Suprapubic skin (tissue), 4 donors: ENCODE measurements at regions not wholly inside any gene's neighbourhood (a gene's known extent, or its start where the extent isn't known, plus 50 kb on each side); places are given as distances from the start of the nearest gene placed in this dataset.

Experiments used
- DNase-seq, 2 donors: peaks; one replicate each; pipeline ENCODE4 v3.0.0-alpha.2; 2019; ENCODE audit warnings: low spot score in 2 of 2
- H3K27ac ChIP-seq: fragments of 200-600 bp; sonication (generic); one replicate; pipeline ENCODE4 v1.5.1; 2019
- H3K27me3 ChIP-seq: fragments of 200-600 bp; sonication (generic); one replicate; pipeline ENCODE4 v1.5.1; 2019
- H3K36me3 ChIP-seq: fragments of 200-600 bp; sonication (generic); one replicate; pipeline ENCODE4 v1.5.1; 2019
- H3K4me1 ChIP-seq: fragments of 200-600 bp; sonication (generic); one replicate; pipeline ENCODE4 v1.5.1; 2019
- H3K4me3 ChIP-seq: fragments of 200-600 bp; sonication (generic); one replicate; pipeline ENCODE4 v1.5.1; 2019; ENCODE audit warnings: mild to moderate bottlenecking
- H3K9me3 ChIP-seq: fragments of 200-600 bp; sonication (generic); one replicate; pipeline ENCODE4 v1.5.1; 2019
- EP300 ChIP-seq: sonication (generic); formaldehyde crosslinking; IDR thresholded peaks from one replicate; pipeline ENCODE4 v1.6.1; 2017; ENCODE audit warnings: antibody characterized with exemption
- POLR2A ChIP-seq, 2 donors: fragments of 450-650 bp; IDR thresholded peaks; one replicate each; pipeline ENCODE4 v1.6.1; 2017; ENCODE audit warnings: antibody characterized with exemption in 2 of 2, mild to moderate bottlenecking in 2 of 2, moderate library complexity in 2 of 2
- POLR2AphosphoS5 ChIP-seq, 3 donors: sonication (generic); formaldehyde crosslinking; IDR thresholded peaks; one replicate each; pipeline ENCODE4 v1.6.1; 2017; ENCODE audit warnings: antibody characterized with exemption in 3 of 3
- WGBS: methylation state at CpG from one replicate; pipeline ENCODE4 v1.1.5; 2018; 5-methylcytosine and 5-hydroxymethylcytosine counted together
- TF ChIP-seq, protein P1 (sequence below), 2 donors: fragments of 200-600 bp in 1 of 2; fragments of 450-650 bp in 1 of 2; sonication (generic) in 1 of 2; IDR thresholded peaks; one replicate each; pipeline ENCODE4 v1.5.1; 2016 to 2019; ENCODE audit warnings: antibody characterized with exemption in 2 of 2, mild to moderate bottlenecking in 1 of 2, moderate library complexity in 1 of 2

GRCh38 chr3:67798412-67798811 is 144.0 kb upstream of the SUCLG2 start:
- H3K4me1 ChIP-seq: no peaks in the 10 kb centered on the region
- TF ChIP-seq, protein P1, sequence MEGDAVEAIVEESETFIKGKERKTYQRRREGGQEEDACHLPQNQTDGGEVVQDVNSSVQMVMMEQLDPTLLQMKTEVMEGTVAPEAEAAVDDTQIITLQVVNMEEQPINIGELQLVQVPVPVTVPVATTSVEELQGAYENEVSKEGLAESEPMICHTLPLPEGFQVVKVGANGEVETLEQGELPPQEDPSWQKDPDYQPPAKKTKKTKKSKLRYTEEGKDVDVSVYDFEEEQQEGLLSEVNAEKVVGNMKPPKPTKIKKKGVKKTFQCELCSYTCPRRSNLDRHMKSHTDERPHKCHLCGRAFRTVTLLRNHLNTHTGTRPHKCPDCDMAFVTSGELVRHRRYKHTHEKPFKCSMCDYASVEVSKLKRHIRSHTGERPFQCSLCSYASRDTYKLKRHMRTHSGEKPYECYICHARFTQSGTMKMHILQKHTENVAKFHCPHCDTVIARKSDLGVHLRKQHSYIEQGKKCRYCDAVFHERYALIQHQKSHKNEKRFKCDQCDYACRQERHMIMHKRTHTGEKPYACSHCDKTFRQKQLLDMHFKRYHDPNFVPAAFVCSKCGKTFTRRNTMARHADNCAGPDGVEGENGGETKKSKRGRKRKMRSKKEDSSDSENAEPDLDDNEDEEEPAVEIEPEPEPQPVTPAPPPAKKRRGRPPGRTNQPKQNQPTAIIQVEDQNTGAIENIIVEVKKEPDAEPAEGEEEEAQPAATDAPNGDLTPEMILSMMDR (IDR thresholded peaks at IDR 0.05): no peak
- no peak for TF ChIP-seq POLR2A (IDR thresholded peaks at IDR 0.05)
- TF ChIP-seq EP300: no peak
- no peak for TF ChIP-seq POLR2AphosphoS5 (IDR thresholded peaks at IDR 0.05)
- no peaks in the 10 kb centered on the region for H3K27me3 ChIP-seq
- WGBS: 52% methylated on average over 1 of the region's 1 CpG
- H3K4me3 ChIP-seq: no peak overlapping the region
- no peak overlapping the region for H3K27ac ChIP-seq
- no peak for DNase-seq
- H3K36me3 ChIP-seq: no peaks in the 10 kb centered on the region
- no peaks in the 10 kb centered on the region for H3K9me3 ChIP-seq

DNA sequence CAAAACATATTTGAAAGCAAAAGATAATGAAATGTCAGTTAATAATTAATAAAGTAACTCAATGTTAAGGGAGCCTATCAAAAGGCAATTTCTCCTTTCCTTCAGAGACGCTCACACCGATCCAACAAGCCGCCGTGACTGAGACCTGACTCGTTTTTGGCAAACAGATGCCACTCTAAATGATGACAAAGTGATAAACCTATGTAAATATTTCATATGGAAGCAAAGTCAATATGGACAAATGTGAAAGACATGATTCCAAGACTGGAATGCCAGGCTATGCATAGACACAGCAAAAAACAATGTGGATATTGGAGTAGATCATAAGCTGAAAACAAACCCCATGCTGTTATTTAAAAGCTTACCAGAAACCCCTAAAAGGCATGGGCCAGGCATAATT is 137.2 kb upstream of the SUCLG2 start:
- H3K4me3 ChIP-seq: no peak overlapping the region
- no peak for TF ChIP-seq POLR2AphosphoS5 (IDR thresholded peaks at IDR 0.05)
- TF ChIP-seq POLR2A (IDR thresholded peaks at IDR 0.05): no peak
- TF ChIP-seq, protein P1 (IDR thresholded peaks at IDR 0.05): no peak
- TF ChIP-seq EP300: no peak
- H3K27ac ChIP-seq: no peak overlapping the region
- H3K9me3 ChIP-seq: no peaks in the 10 kb centered on the region
- no peaks in the 10 kb centered on the region for H3K4me1 ChIP-seq
- WGBS: 78% methylated on average over 5 of the region's 5 CpGs
- no peaks in the 10 kb centered on the region for H3K27me3 ChIP-seq
- no peaks in the 10 kb centered on the region for H3K36me3 ChIP-seq
- DNase-seq: no peak

GRCh38 chr3:67790043-67790442 is 135.6 kb upstream of the SUCLG2 start:
- no peaks in the 10 kb centered on the region for H3K27me3 ChIP-seq
- no peak overlapping the region for H3K27ac ChIP-seq
- H3K4me3 ChIP-seq: no peak overlapping the region
- TF ChIP-seq, protein P1 (IDR thresholded peaks at IDR 0.05): no peak
- TF ChIP-seq POLR2AphosphoS5 (IDR thresholded peaks at IDR 0.05) (no peak), POLR2A (IDR thresholded peaks at IDR 0.05) (no peak), EP300 (no peak)
- no peaks in the 10 kb centered on the region for H3K36me3 ChIP-seq
- DNase-seq: no peak
- WGBS: 29% methylated on average over 2 of the region's 2 CpGs
- H3K9me3 ChIP-seq: no peaks in the 10 kb centered on the region
- H3K4me1 ChIP-seq: no peaks in the 10 kb centered on the region

GRCh38 chr3:67788396-67788795 is 134.0 kb upstream of the SUCLG2 start:
- Histone ChIP-seq H3K4me3 (no peak overlapping the region), H3K27me3 (no peaks in the 10 kb centered on the region), H3K36me3 (no peaks in the 10 kb centered on the region), H3K9me3 (no peaks in the 10 kb centered on the region), H3K27ac (no peak overlapping the region), H3K4me1 (no peaks in the 10 kb centered on the region)
- WGBS: 91% methylated on average over 6 of the region's 6 CpGs
- TF ChIP-seq POLR2AphosphoS5 (IDR thresholded peaks at IDR 0.05): no peak
- no peak for DNase-seq

GRCh38 chr3:67783281-67784250 is 129.2 kb upstream of the SUCLG2 start:
- TF ChIP-seq POLR2AphosphoS5 (IDR thresholded peaks at IDR 0.05) (no peak), POLR2A (IDR thresholded peaks at IDR 0.05) (no peak), EP300 (no peak)
- TF ChIP-seq, protein P1 (IDR thresholded peaks at IDR 0.05): no peak
- Histone ChIP-seq H3K27ac (no peak overlapping the region), H3K4me1 (no peaks in the 10 kb centered on the region), H3K27me3 (no peaks in the 10 kb centered on the region), H3K9me3 (no peaks in the 10 kb centered on the region), H3K4me3 (no peak overlapping the region), H3K36me3 (no peaks in the 10 kb centered on the region)
- 48% methylated on average over 3 of the region's 3 CpGs for WGBS
- DNase-seq: no peak
